HepG2 (cell line): ENCODE measurements at regions not wholly inside any gene's neighbourhood (a gene's known extent, or its start where the extent isn't known, plus 50 kb on each side); places are given as distances from the start of the nearest gene placed in this dataset.

ENCODE experiments used
- ATAC-seq: fragments of 200-7000 bp; cut with Tn5 transposase; 3 replicates; pipeline ENCODE4 v1.9.1; 2020; ENCODE audit warnings: mild to moderate bottlenecking, moderate library complexity
- BruUV-seq: library from RNA; stranded (reverse); fragments of 400-500 nt; replicated peaks from 2 replicates; lab custom pipeline; 2021; lab: Mats Ljungman, UMichigan
- CTCF ChIA-PET: fragments of 300-600 bp; formaldehyde crosslinking; extraction: SDS; loops from one replicate; lab custom pipeline; 2021; ENCODE audit warnings: low total read pairs, inconsistent platforms, low intra/inter-chr PET ratio; lab: Yijun Ruan, JAX
- POLR2A ChIA-PET: fragments of 350-600 bp; sonication (Branson Sonifier 250); formaldehyde crosslinking; loops from one replicate; lab custom pipeline; 2020; ENCODE audit warnings: antibody characterized with exemption, inconsistent platforms; lab: Yijun Ruan, JAX
- DNase-seq: peaks from one replicate; pipeline ENCODE4 v3.0.0-alpha.2; 2015; ENCODE audit warnings: low spot score
- FAIRE-seq: peaks from 3 replicates; lab custom pipeline; 2011; peaks lifted over from hg19 to GRCh38; lab: Jason Lieb, UNC
- H2AFZ ChIP-seq: one replicate; pipeline ENCODE4 v1.6.1; 2011; ENCODE audit warnings: low read length, inconsistent platforms
- H3K27ac ChIP-seq: fragments of 300-600 bp; 3 replicates; pipeline ENCODE4 v1.8.0; 2011; ENCODE audit warnings: mixed run types, mild to moderate bottlenecking, mixed read lengths, low read length, inconsistent platforms; ENCODE audit not compliant: insufficient read depth; ENCODE audit errors: extremely low read length
- H3K27me3 ChIP-seq, 2 experiments: fragments of 200-600 bp in 1 of 2; 2 replicates in 1 of 2; 3 replicates in 1 of 2; pipeline versions ENCODE4 v1.6.0 to v1.8.0; 2011; ENCODE audit warnings: low read length in 2 of 2, mild to moderate bottlenecking in 2 of 2, moderate library complexity in 2 of 2, inconsistent platforms in 1 of 2; ENCODE audit not compliant: insufficient read depth in 2 of 2, control insufficient read depth in 1 of 2
- H3K36me3 ChIP-seq, 2 experiments: fragments of 200-600 bp in 1 of 2; replicated peaks in 1 of 2; 2 replicates in 1 of 2; 3 replicates in 1 of 2; pipeline versions ENCODE4 v1.5.1 to v1.8.0; 2011; ENCODE audit warnings: low read length in 2 of 2, inconsistent platforms in 1 of 2; ENCODE audit not compliant: insufficient read depth in 2 of 2, control insufficient read depth in 1 of 2
- H3K4me1 ChIP-seq: 2 replicates; pipeline ENCODE4 v1.5.1; 2012; ENCODE audit warnings: low read length, inconsistent platforms; ENCODE audit not compliant: insufficient read depth
- H3K4me2 ChIP-seq: 2 replicates; pipeline ENCODE4 v1.6.0; 2011; ENCODE audit warnings: low read depth, low read length, inconsistent platforms
- H3K4me3 ChIP-seq, 3 experiments: fragments of 200-600 bp in 1 of 3; sonication (generic), shearing (Covaris generic) in 1 of 3; replicated peaks in 1 of 3; 2 replicates each; pipeline ENCODE4 v1.5.1; 2011 to 2016; ENCODE audit warnings: low read length in 3 of 3, inconsistent platforms in 2 of 3, low read depth in 2 of 3, mild to moderate bottlenecking in 2 of 3, control low read depth in 1 of 3, mixed read lengths in 1 of 3; ENCODE audit not compliant: insufficient read depth in 1 of 3
- H3K79me2 ChIP-seq: one replicate; pipeline ENCODE4 v1.6.1; 2011; ENCODE audit warnings: low read length, inconsistent platforms; ENCODE audit not compliant: insufficient read depth
- H3K9ac ChIP-seq: 2 replicates; pipeline ENCODE4 v1.6.0; 2011; ENCODE audit warnings: mild to moderate bottlenecking, low read depth, low read length, inconsistent platforms; ENCODE audit not compliant: insufficient read depth
- H3K9me3 ChIP-seq: 2 replicates; pipeline ENCODE4 v1.5.1; 2012; ENCODE audit warnings: mild to moderate bottlenecking, low read length
- H4K20me1 ChIP-seq: 2 replicates; pipeline ENCODE4 v1.6.0; 2011; ENCODE audit warnings: inconsistent platforms, mild to moderate bottlenecking, low read length, moderate library complexity; ENCODE audit not compliant: insufficient read depth
- FOXA1 ChIP-seq, 2 experiments: fragments of 450-650 bp in 1 of 2; sonication (generic) in 1 of 2; formaldehyde crosslinking in 1 of 2; IDR thresholded peaks; 2 replicates each; pipeline versions ENCODE4 v1.4.0 to v1.6.1; 2016 to 2020; ENCODE audit warnings: missing genetic modification reagents in 1 of 2
- KLF16 ChIP-seq, 2 experiments: sonication (generic) in 1 of 2; formaldehyde crosslinking in 1 of 2; IDR thresholded peaks; 2 replicates each; pipeline versions ENCODE4 v1.6.1 to v1.8.0; 2016 to 2023; ENCODE audit warnings: missing genetic modification reagents in 2 of 2, missing compliant biosample characterization in 1 of 2
- LCORL ChIP-seq, 2 experiments: fragments of 450-650 bp in 1 of 2; sonication (generic) in 1 of 2; formaldehyde crosslinking in 1 of 2; IDR thresholded peaks; 2 replicates each; pipeline versions ENCODE4 v1.5.0 to v1.6.1; 2017 to 2020; ENCODE audit warnings: antibody characterized with exemption in 1 of 2, missing genetic modification reagents in 1 of 2
- NPAS2 ChIP-seq: sonication (generic); formaldehyde crosslinking; IDR thresholded peaks from 2 replicates; pipeline ENCODE4 v1.8.0; 2022; ENCODE audit warnings: mild to moderate bottlenecking, missing genetic modification reagents, borderline replicate concordance
- PBX2 ChIP-seq: IDR thresholded peaks from 2 replicates; pipeline ENCODE4 v1.6.1; 2016; ENCODE audit warnings: control low read depth
- PRMT3 ChIP-seq: sonication (generic); formaldehyde crosslinking; IDR thresholded peaks from 2 replicates; pipeline ENCODE4 v1.8.1; 2022; ENCODE audit warnings: low read depth, mild to moderate bottlenecking, moderate library complexity, missing genetic modification reagents, borderline replicate concordance
- RELA ChIP-seq: sonication (generic); formaldehyde crosslinking; IDR thresholded peaks from 2 replicates; pipeline ENCODE4 v1.4.0; 2020; ENCODE audit warnings: missing genetic modification reagents
- ZNF629 ChIP-seq: sonication (generic); formaldehyde crosslinking; conservative IDR thresholded peaks from 2 replicates; pipeline ENCODE4 v1.5.0; 2020; ENCODE audit warnings: missing genetic modification reagents
- WGBS: methylation state at CpG from one replicate; pipeline ENCODE4 v1.1.6; 2017; ENCODE audit warnings: low lambda C conversion rate; 5-methylcytosine and 5-hydroxymethylcytosine counted together
- in situ Hi-C: cut with HindIII; loops from 2 replicates; pipeline ENCODE4 v1.10.0; 2017; ENCODE audit warnings: low pct_unique_long_range_greater_than_20kb; ENCODE audit not compliant: extremely low pct_ligation_motif_present
- intact Hi-C: fragments of 100-400 bp; cut with micrococcal nuclease; formaldehyde crosslinking; loops from one replicate; pipeline ENCODE4 v1.10.0; 2022; ENCODE audit not compliant: unreplicated experiment
- TF ChIP-seq, protein P1 (sequence below): sonication (generic); formaldehyde crosslinking; conservative IDR thresholded peaks from 2 replicates; pipeline ENCODE4 v1.4.0; 2020; ENCODE audit warnings: missing genetic modification reagents

- TF ChIP-seq KLF16 (CRISPR knock-in tag; IDR thresholded peaks at IDR 0.05) = no peak
- no peak for TF ChIP-seq PRMT3
- TF ChIP-seq, protein P1, sequence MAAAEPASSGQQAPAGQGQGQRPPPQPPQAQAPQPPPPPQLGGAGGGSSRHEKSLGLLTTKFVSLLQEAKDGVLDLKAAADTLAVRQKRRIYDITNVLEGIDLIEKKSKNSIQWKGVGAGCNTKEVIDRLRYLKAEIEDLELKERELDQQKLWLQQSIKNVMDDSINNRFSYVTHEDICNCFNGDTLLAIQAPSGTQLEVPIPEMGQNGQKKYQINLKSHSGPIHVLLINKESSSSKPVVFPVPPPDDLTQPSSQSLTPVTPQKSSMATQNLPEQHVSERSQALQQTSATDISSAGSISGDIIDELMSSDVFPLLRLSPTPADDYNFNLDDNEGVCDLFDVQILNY = no peak
- TF ChIP-seq RELA (CRISPR knock-in tag) = no peak
- no peak for TF ChIP-seq ZNF629 (CRISPR knock-in tag)
Measured at GRCh38 chr13:80841414-80841813, 500.5 kb upstream of the SPRY2 start (continued).

GRCh38 chr13:80840316-80840976, 499.5 kb upstream of the SPRY2 start:
- H2AFZ ChIP-seq = no peak overlapping the region
- ATAC-seq = no peak
- H3K27me3 ChIP-seq = no peaks in the 10 kb centered on the region
- no TSS peak for BruUV-seq
- no peaks in the 10 kb centered on the region for H3K36me3 ChIP-seq
- intact Hi-C loops = no loop called here
- no peak for TF ChIP-seq FOXA1 (IDR thresholded peaks at IDR 0.05)
- TF ChIP-seq FOXA1 (CRISPR knock-in tag; IDR thresholded peaks at IDR 0.05) = no peak
- TF ChIP-seq LCORL (IDR thresholded peaks at IDR 0.05) = no peak
- TF ChIP-seq LCORL (CRISPR knock-in tag; IDR thresholded peaks at IDR 0.05) = no peak
- no peak for TF ChIP-seq NPAS2 (CRISPR knock-in tag)
- TF ChIP-seq PBX2 (CRISPR knock-in tag) = no peak
- TF ChIP-seq, all 625 proteins: peak for 0
- ChIA-PET CTCF (no interaction called here), POLR2A (no interaction called here)
- FAIRE-seq = no peak
- Histone ChIP-seq H3K4me3 (no peak overlapping the region), H3K27ac (no peak overlapping the region), H3K9me3 (peaks cover 47% of the 10 kb centered on the region), H3K4me2 (no peak overlapping the region), H3K9ac (no peak overlapping the region), H4K20me1 (no peaks in the 10 kb centered on the region), H3K4me1 (no peaks in the 10 kb centered on the region), H3K79me2 (no peaks in the 10 kb centered on the region)
- DNase-seq = no peak
- in situ Hi-C loops = no loop called here
- under 1% methylated on average over 7 of the region's 7 CpGs for WGBS
